T-helper 22 cell (primary cell): ENCODE measurements at regions not wholly inside any gene's neighbourhood (a gene's known extent, or its start where the extent isn't known, plus 50 kb on each side); places are given as distances from the start of the nearest gene placed in this dataset.
"Not testable (repeated sequence)": the region's sequence is repeated elsewhere in the genome, so short reads cannot be mapped to it uniquely, and the experiment has no call there.

Source experiments
- DNase-seq: peaks from one replicate; pipeline ENCODE4 v3.0.0-alpha.2; 2020; ENCODE audit warnings: low read depth

- no peak for DNase-seq
Observed at GRCh38 chr3:170814822-170815221, 55.2 kb downstream of the RPL22L1 start.

- DNase-seq, result no peak
Observed at GRCh38 chr3:170813266-170813665, 56.7 kb downstream of the RPL22L1 start.

- peak; percentile 4 for DNase-seq
Observed at GRCh38 chr3:170811928-170812591, 57.9 kb downstream of the RPL22L1 start.

- DNase-seq, result no peak
Observed at GRCh38 chr3:170811515-170811914, 58.5 kb downstream of the RPL22L1 start.

GRCh38 chr3:170809975-170810357 lies 60.0 kb downstream of the RPL22L1 start:
- DNase-seq, result no peak

- DNase-seq, result no peak
Observed at GRCh38 chr3:170809007-170809974, 60.7 kb downstream of the RPL22L1 start.

GRCh38 chr3:170808041-170808440 lies 62.0 kb downstream of the RPL22L1 start:
- DNase-seq, result no peak

GRCh38 chr3:170806676-170807075 lies 63.3 kb downstream of the RPL22L1 start:
- DNase-seq, result no peak

GRCh38 chr3:170806141-170806540 lies 63.9 kb downstream of the RPL22L1 start:
- no peak for DNase-seq

GRCh38 chr3:170805296-170805695 lies 64.7 kb downstream of the RPL22L1 start:
- DNase-seq, result not testable (repeated sequence)

GRCh38 chr3:170804634-170805033 lies 65.4 kb downstream of the RPL22L1 start:
- not testable (repeated sequence) for DNase-seq

- DNase-seq, result no peak
Observed at GRCh38 chr3:170804078-170804477, 65.9 kb downstream of the RPL22L1 start.

- DNase-seq, result no peak
Observed at GRCh38 chr3:170802164-170803151, 67.5 kb downstream of the RPL22L1 start.

GRCh38 chr3:170801597-170801996 lies 68.4 kb downstream of the RPL22L1 start:
- no peak for DNase-seq

- DNase-seq, result not testable (repeated sequence)
Observed at GRCh38 chr3:170800275-170800674, 69.7 kb downstream of the RPL22L1 start.

GRCh38 chr3:170799009-170799408 lies 71.0 kb downstream of the RPL22L1 start:
- no peak for DNase-seq

GRCh38 chr3:170797685-170798084 lies 72.3 kb downstream of the RPL22L1 start:
- no peak for DNase-seq

- no peak for DNase-seq
Observed at GRCh38 chr3:170792471-170792870, 77.5 kb downstream of the RPL22L1 start.

- no peak for DNase-seq
Observed at GRCh38 chr3:170790647-170791046, 79.3 kb downstream of the RPL22L1 start.

- DNase-seq, result no peak
Observed at GRCh38 chr3:170787464-170787863, 82.5 kb downstream of the RPL22L1 start.

- DNase-seq, result no peak
Observed at GRCh38 chr3:170785454-170785853, 84.5 kb downstream of the RPL22L1 start.

- no peak for DNase-seq
Observed at GRCh38 chr3:170784406-170784805, 85.6 kb downstream of the RPL22L1 start.
